Chondrocyte (in vitro differentiated cells): ENCODE measurements at regions not wholly inside any gene's neighbourhood (a gene's known extent, or its start where the extent isn't known, plus 50 kb on each side); places are given as distances from the start of the nearest gene placed in this dataset.

Experiments
- DNase-seq: peaks from one replicate; pipeline ENCODE4 v3.0.0; 2021; ENCODE audit warnings: mixed read lengths, low spot score
- H3K27ac Mint-ChIP-seq: one replicate; pipeline ENCODE4 v1.8.0; 2021; ENCODE audit warnings: mild to moderate bottlenecking, moderate library complexity, mixed read lengths; ENCODE audit not compliant: unreplicated experiment
- H3K27me3 Mint-ChIP-seq: 2 replicates; pipeline ENCODE4 v1.8.0; 2021; ENCODE audit warnings: low read depth, mixed read lengths
- H3K36me3 Mint-ChIP-seq: 2 replicates; pipeline ENCODE4 v1.8.0; 2021; ENCODE audit warnings: low read depth, mixed read lengths
- H3K4me1 Mint-ChIP-seq: 2 replicates; pipeline ENCODE4 v1.8.0; 2021; ENCODE audit warnings: low read depth, mild to moderate bottlenecking, mixed read lengths
- H3K4me3 Mint-ChIP-seq: one replicate; pipeline ENCODE4 v1.8.0; 2021; ENCODE audit warnings: mild to moderate bottlenecking, moderate library complexity, mixed read lengths; ENCODE audit not compliant: unreplicated experiment
- H3K9me3 Mint-ChIP-seq: 2 replicates; pipeline ENCODE4 v1.8.0; 2021; ENCODE audit warnings: low read depth, mixed read lengths
- CTCF ChIP-seq: fragments of 200-600 bp; sonication (generic); IDR thresholded peaks from 2 replicates; pipeline ENCODE4 v1.5.0; 2021; ENCODE audit warnings: antibody characterized with exemption, mild to moderate bottlenecking, moderate library complexity

- no peak for TF ChIP-seq CTCF
- Mint-ChIP-seq H3K4me3 (no peak overlapping the region), H3K27me3 (no peaks in the 10 kb centered on the region), H3K9me3 (no peaks in the 10 kb centered on the region), H3K27ac (no peak overlapping the region), H3K4me1 (peaks cover 16% of the 10 kb centered on the region), H3K36me3 (no peaks in the 10 kb centered on the region)
- no peak for DNase-seq
Measured at GRCh38 chr4:120434756-120435155, 368.1 kb upstream of the MAD2L1 start.

GRCh38 chr4:120432301-120432860, 365.7 kb upstream of the MAD2L1 start:
- Mint-ChIP-seq H3K36me3 (no peaks in the 10 kb centered on the region), H3K4me1 (peaks cover 16% of the 10 kb centered on the region), H3K4me3 (no peak overlapping the region), H3K9me3 (no peaks in the 10 kb centered on the region), H3K27ac (no peak overlapping the region), H3K27me3 (no peaks in the 10 kb centered on the region)
- TF ChIP-seq CTCF: no peak
- no peak for DNase-seq

- Mint-ChIP-seq H3K27me3 (no peaks in the 10 kb centered on the region), H3K4me3 (no peak overlapping the region), H3K27ac (no peak overlapping the region), H3K9me3 (no peaks in the 10 kb centered on the region), H3K36me3 (no peaks in the 10 kb centered on the region), H3K4me1 (peaks cover 16% of the 10 kb centered on the region)
- no peak for TF ChIP-seq CTCF
- DNase-seq: no peak
Measured at GRCh38 chr4:120431180-120431579, 364.5 kb upstream of the MAD2L1 start.

GRCh38 chr4:120418146-120418545, 351.5 kb upstream of the MAD2L1 start:
- peaks cover 14% of the 10 kb centered on the region for H3K9me3 Mint-ChIP-seq
- TF ChIP-seq CTCF: no peak
- peaks cover 1% of the 10 kb centered on the region for H3K36me3 Mint-ChIP-seq
- H3K27me3 Mint-ChIP-seq: no peaks in the 10 kb centered on the region
- H3K4me1 Mint-ChIP-seq: peaks cover 9% of the 10 kb centered on the region
- DNase-seq: no peak
- no peak overlapping the region for H3K4me3 Mint-ChIP-seq
- H3K27ac Mint-ChIP-seq: no peak overlapping the region

GRCh38 chr4:120415896-120416295, 349.2 kb upstream of the MAD2L1 start:
- Mint-ChIP-seq H3K4me3 (no peak overlapping the region), H3K36me3 (peaks cover 2% of the 10 kb centered on the region), H3K27ac (no peak overlapping the region), H3K27me3 (no peaks in the 10 kb centered on the region), H3K4me1 (peaks cover 9% of the 10 kb centered on the region), H3K9me3 (peaks cover 29% of the 10 kb centered on the region)
- no peak for DNase-seq
- no peak for TF ChIP-seq CTCF
